ENCODE measurements at regions not wholly inside any gene's neighbourhood (a gene's known extent, or its start where the extent isn't known, plus 50 kb on each side); places are given as distances from the start of the nearest gene placed in this dataset.
"Not testable (repeated sequence)": the region's sequence is repeated elsewhere in the genome, so short reads cannot be mapped to it uniquely, and the experiment has no call there.

DNA sequence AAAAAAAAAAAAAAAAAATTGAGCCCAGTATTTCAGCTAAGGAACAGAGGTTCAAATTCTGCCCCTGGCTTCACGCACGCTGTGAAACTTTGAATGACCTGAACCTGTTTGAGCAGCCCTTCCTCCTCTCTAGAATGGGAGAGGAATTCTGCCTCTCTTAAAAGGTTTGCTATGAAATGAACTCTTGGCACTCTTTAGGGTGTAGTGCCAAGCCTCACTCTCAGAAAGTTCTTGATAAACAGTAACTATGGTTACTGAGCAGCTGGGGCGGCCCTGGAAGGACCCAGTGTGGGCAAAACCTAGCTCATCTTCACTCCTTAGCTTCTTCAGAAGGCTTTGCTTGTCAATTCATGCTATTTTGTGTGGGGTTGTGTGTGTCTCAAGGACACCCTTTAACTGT is 73.7 kb downstream of the GEMIN8 start:
- DNase-seq, result no peak

DNA sequence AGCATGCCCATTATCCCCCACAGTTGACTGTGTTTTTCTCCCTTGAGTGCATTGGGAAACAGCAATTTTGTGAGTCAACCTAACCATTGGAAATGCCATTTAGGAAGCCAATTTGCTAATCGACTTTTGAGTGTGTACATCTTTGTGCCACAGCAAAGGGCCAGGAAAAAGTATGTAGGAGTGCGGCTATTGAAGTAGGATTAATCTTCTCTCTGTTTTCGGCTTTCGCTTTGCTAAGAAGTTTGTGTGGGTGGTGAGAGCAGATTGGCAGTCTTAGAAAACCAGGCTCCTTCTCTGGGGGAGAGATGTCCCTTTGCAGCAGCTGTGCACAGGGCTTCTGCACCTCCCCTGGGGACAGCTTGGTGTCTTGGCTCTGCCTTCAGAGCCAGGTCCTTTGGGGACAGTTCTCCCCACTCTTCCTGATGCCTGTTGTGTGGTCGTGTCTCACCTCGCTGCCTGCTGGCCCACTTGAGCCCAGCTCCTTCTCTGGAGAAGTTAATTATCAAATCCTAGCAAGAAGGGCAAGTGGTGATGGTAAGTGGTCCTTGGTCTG is 74.5 kb downstream of the GEMIN8 start:
- DNase-seq, result no peak

DNA sequence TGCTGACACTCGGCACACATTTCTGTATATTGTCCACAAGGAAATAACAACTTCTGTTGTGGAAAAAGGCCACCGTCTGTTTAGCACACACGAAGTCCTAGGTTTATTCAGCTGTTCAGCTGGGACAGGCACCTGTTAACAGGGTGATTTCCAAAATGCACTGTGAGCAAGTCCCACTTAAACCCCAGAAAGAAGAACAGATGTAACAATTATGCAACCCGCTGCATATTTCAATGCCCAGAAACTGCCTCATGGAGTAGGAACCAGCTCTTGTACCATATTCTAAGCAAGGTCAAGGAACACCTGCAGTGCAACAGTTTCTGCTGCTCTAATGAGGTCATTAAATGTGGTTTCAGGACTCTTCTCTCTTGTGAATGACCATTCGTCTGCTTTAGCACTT is 77.1 kb downstream of the GEMIN8 start:
- DNase-seq, result no peak

DNA sequence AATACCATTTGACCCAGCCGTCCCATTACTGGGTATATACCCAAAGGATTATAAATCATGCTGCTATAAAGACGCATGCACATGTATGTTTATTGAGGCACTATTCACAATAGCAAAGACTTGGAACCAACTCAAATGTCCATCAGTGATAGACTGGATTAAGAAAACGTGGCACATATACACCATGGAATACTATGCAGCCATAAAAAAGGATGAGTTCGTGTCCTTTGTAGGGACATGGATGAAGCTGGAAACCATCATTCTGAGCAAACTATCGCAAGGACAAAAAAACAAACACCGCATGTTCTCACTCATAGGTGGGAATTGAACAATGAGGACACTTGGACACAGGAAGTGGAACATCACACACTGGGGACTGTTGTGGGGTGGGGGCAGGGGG is 83.5 kb downstream of the GEMIN8 start:
- DNase-seq, result not testable (repeated sequence)

DNA sequence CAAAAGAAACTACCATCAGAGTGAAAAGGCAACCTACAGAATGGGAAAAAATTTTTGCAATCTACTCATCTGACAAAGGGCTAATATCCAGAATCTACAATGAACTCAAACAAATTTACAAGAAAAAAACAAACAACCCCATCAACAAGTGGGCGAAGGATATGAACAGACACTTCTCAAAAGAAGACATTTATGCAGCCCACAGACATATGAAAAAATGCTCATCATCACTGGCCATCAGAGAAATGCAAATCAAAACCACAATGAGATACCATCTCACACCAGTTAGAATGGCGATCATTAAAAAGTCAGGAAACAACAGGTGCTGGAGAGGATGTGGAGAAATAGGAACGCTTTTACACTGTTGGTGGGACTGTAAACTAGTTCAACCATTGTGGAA is 83.9 kb downstream of the GEMIN8 start:
- DNase-seq, result not testable (repeated sequence)

DNA sequence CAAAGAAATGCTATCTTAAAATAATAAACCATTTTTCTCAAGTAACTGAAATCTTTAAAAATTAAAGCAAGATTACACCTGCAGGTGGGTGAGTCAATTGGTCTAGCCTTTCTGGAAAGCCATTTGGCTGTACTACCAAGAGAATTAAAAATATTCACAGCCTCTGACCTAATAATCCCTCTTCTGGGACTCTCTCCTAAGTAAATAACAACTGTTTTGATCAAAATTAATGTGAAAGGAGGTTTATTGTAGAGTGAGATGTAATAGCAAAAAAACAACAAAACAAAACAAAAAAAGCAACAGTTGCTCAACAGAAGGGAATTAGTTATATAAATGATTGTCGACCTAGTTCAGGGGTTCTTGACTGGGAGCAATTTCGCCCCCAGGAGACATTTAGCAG is 89.0 kb downstream of the GEMIN8 start:
- DNase-seq, result no peak

DNA sequence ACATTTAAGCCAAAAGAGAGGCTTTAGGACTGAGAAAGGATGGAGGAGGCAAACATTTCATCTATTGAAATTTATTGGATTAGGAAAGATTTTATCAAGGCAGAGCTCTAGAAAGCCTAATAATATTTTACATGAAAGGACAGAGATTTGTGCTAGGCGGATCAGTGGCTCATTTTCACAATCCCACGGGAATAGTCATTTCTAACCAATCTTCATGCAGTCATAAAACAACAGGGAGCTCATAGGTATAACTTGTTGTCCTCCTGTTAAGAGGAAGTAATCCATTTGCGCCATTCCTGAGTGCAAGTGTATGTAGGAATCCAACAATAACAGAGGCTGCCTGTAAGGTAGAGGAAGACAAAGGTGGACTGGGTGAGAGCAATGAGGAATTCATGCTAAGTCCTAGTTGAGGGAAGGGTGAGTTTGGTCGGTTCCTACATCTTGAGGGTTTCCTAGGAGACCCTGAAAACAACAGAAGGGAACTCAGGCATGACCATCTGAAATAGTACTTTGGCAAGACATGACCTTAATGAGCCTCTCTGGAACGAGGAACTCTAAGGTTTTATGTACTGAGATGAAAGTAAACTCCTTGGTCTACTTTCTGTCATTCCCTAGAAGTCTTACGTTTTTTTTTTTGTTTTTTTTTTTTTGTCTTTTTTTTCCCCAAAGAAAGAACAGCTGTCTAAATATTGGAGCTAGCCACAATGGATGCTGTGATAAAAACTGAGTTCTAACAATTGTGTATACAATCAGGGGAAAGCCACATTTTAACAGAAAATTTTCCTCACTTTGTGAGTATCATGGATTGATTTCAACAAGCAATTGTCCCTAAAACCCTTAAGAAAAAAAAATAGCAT is 89.7 kb downstream of the GEMIN8 start:
- DNase-seq, result no peak

DNA sequence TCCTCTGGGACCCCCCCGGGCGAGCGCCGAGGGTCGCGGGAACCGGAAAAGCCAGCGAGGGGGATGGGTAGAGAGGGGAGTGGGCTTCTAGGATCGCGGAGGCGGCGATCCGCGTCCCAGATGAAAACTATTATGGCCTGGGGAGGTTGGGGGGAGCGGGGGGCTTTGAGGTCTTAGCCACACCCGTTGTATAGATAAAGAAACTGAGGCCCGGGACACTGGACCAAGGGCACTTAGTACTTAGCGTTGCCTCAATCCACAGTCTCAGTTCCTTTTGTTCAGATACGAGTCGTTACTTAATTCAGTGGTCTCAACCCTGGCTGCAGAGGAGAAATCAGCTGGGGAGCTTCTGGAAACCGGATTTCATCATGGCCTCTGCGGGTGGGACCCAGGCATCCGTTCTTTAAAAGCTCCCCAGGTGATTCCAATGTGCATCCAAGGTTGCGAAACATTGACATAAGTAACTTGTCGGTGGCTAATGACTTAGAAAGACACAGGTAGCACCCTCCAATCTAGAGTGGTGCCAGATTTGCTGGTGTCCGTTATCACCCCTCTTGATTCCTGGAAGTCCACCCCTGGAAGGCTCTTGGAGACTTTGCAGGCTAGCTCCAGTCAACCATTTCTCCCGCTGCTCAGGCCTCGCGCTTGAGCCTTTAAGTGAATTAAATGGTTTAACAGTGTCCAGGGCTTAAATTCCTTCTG is 90.7 kb downstream of the GEMIN8 start:
- no peak for DNase-seq

DNA sequence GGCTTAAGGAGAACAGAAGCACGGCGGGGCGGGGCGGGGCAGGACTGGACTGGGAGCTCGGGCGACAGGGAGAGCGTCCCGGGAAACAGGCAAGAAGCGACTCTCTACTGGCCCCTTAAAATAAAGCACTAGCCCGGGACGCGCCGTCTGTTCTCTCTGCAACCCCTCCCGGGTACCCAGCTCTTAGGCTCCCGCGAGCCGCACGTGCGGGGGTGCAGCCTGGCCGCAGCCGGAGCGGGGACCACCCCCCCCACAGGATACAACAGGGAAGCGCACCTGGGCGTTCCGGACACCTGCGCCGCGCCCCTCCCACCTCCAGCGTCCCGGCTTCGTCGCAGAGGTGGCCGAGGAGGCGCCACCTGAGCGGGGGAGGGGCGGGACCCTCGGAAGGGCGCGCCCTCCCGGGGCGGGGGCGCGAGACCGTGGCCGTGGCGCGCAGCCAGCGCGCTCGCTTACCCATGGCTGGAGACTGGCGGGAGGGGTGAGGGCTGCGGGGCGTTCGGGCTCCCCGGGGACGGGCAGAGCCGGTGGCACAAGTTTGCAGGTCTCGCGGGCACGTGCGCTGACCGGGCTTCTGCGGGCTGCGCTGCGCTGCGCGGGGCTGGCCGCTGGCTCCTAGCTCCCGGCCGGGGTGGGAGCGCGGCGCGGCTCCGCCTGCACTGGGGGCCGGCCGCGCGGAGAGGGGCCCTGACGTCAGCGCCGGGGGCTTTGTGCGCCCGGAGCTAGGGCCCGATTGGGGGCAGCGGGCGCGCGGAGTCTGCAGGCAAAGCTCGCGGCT is 91.5 kb downstream of the GEMIN8 start:
- DNase-seq, result no peak

DNA sequence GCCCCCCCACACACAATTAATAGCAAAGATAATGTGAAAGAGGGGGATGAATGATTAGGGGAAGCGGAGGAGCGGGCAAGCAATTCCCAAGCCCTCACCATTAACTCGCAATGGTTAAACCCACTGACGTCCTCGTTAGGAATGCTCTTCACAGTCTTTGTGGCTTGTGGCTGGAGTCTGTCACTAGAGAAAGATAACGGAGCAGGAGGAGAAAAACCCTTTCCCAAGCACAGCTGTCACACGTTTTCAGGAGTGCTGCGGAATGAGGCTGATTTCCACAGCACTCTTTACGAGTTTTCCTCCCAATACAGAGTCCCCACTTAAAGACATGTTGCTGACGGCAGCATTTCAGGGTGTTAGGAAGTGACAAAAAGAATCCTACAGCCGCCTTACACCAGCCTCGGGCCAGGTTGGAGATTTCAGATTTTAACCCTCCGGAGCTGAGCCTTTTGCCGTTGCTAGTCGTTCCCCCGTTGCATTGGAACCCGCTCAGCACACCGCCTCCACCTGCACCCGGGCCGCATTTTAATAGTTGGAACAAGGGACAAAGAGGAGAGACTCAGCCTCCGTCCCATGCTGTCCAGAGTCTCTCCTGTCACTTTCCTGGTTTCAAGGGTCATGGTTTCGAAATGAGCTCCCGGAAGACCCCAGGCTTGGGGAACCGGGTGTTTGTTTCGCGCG is 92.2 kb downstream of the GEMIN8 start:
- no peak for DNase-seq

DNA sequence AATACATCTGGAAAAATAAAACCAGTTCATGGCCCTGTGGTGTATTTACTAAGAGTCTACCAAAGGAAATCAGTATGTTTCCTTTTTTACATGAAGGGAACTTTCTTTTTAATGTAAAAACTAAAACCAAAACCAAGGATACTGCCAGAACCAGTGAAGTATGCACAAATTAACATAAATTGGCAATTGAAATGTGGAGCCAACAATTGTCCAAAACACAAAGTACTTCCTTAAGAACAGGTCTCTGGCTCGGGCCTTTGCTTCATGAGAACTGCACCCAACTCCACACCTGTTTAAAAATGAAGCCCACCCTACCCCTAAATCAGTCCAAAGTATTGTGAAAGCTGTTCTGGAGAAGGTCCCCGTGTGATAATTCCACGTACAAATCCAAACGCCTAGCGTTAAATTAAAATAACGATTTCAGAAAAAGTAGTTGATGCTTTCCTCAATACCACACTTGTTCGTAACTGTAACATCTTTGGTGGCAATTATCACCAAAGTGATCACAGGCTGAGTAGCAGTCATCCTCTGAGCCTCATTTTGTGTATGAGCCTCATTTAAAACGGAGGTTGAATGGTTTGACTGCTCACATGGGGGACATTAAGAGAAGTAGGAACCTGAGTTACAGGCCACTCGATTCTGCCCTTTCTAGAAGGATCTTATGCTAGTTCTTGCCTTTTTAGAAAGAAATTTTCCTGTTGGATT is 93.0 kb downstream of the GEMIN8 start:
- DNase-seq, result no peak

DNA sequence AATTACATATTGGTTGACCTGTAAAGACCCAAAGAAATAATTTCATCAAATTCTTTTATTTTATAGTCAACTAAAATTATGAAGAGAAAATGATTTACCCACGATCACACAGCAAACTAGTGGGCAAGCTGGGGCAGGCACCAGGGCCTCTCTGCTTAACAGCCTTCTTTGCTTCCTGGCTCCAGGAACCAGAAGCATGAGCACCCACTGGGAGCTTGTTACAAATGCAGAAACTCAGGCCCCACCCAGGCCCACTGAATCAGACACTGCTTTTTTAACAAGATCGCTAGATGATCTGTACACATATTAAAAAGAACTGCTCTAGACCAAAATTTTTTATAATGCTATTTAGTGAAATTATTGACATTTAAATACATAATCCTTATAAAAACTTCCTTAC is 95.0 kb downstream of the GEMIN8 start:
- DNase-seq, result no peak

DNA sequence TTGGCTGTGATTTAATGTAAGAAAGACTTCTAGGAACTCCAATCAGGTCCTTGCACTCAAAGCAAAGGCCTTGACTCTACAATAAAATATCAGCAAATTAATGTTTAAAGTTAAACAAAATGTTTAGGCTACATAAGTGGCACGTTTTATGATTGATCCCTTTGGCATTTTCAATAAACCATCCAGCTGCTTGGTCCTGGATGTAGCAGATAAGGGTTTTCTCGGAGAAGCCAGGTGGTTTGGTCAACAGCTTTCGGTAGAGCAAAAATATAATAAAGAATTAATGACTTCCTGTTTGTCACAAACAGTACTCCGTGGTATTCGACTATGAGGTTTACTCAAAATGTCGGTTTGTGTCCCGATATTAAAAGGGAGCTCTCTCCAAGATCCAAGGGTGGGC is 95.8 kb downstream of the GEMIN8 start:
- no peak for DNase-seq

DNA sequence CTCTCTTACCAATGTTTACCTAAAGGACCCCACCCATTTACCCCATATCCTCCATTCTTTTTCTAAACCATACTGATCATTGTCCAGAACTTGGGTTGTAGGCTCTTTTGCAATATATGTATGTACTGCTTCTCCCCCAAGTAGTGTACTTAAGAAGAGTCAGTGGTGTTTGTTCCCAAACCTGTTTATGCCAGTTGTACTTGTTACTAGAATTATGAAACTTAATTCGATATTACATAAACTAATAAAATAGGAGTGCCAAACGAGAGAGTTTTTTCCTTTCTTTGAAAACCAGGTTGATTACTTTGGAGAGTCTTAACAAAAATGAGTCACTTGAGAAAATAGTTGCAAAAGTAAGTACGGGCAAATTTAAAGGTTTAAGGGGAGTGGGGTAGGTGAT is 96.3 kb downstream of the GEMIN8 start:
- no peak for DNase-seq

DNA sequence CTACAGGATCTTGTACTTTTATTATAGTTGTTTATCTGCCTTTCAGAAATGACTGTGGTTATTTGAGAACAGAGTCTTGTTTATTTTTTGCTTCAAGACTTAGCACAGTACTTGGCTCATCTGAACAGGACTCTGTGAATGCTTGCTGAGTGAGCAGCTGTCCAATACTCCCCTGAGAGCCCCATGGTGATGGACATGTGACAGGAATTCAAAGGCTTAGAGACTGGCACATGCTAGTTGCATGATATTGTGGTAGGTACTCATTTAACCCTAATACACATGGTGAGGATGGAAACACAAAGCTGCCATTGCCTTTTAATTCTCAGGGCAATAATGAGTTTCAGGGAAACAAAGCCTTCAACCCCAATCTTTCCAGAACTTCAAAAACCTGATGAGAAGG is 97.3 kb downstream of the GEMIN8 start:
- DNase-seq, result no peak

DNA sequence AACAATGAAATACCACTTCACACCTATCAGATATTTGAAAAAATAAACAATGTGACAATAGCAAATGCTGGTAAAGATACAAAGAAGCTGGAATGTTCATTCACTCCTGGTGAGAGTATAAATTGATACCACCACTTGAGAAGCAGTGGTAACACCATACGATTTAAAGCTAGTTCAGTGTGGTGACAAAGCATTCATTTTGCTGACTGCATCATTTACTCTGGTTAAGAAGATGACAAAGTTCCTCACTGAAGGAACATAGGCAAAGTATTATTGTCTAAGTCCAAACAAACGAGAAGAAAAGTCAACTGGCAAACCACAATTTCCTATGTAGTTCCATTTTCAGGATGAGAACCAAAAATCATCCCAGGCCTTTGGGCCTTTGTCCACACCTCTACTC is 102.5 kb downstream of the GEMIN8 start:
- DNase-seq, result no peak

DNA sequence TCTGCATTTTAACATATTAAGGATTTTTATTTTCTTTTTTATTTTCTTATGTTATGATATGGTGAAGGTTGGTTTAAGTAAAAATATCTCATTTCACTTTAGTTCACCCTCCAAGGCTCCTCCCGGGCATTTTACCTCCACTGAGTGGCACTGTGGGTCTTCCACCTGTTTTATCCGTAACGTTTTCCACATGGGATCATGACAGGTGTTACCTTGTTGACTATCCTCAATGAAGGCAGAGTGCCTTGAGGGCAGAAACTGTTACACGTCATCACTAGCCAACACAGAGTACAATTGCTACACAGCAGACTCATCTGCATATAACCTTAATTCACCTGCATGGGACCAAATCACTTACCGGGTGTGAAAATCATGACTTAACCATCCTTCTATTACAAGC is 105.8 kb downstream of the GEMIN8 start:
- DNase-seq, result no peak

DNA sequence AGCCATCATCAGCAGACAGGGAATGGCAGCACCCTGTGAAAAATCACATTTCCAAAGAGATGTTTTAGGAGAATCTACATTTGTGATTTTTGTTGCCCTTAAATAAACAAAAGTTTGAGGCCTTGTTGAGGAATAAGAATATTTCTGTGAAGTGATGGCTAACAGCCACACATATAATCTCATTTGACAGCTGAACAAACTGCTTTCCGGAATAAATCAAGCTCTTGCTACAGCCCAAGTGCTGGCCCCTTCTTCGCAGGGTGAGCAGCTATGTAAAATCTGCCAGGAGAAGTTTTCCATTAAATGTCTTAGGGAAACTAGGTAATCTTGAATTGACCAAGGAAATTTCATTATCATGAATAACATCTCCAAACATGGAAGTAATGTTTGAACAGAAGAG is 106.4 kb upstream of the GPM6B start:
- no peak for DNase-seq

DNA sequence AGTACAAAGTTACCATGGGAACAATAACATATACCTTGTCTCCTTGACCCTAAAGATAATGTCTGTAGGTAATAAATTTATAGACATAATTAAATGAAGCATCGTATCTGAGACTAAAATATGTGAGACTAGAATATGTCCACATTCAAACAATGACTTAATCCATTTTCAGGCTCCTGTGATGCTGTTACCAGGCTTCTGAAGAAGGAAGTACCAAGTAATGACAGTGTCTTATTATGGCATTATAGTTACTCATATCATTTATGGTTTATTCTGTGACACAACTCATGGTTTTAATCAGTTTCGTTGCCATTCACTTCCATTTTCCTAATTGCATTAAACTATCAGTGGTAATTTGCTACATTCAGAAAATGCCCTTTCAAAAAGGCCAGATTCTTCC is 100.6 kb upstream of the GPM6B start:
- DNase-seq, result no peak

DNA sequence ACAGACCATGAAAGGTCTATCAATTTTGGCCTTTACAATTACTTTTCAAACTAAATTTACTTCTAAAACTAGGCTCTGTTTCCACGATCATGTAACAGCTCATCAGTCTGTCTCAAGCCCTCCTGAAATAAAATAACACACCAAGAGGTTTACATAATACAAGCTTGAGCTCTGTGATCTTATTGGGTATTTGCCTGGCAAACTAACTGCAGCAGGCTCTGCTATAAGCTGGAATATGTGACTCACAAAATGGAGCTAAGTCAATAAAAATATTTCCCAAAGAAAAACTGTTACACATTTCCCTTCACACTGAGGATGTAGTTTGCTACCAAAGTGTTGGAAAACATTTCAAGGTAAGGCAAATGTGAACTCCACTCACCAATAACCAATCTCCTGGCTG is 94.7 kb upstream of the GPM6B start:
- no peak for DNase-seq

DNA sequence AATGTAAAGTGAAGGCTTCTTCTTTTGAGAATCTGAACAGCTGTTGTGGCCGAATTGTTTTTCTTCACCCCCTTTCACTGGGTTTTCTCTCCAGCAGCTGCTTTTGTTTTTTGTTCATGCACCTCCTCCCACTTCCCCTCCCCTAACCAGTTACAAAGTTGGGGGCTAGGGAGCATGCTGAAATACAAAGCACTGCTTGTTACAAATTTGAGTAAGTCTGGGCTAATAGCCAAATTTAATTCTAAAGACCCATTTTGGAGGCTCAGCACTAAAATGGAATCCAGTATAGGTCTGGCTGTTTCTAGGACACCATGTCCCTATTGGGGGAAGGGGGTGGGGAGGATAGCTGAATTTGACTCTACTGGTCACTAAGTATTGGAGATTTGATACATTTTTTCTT is 89.2 kb upstream of the GPM6B start:
- no peak for DNase-seq

DNA sequence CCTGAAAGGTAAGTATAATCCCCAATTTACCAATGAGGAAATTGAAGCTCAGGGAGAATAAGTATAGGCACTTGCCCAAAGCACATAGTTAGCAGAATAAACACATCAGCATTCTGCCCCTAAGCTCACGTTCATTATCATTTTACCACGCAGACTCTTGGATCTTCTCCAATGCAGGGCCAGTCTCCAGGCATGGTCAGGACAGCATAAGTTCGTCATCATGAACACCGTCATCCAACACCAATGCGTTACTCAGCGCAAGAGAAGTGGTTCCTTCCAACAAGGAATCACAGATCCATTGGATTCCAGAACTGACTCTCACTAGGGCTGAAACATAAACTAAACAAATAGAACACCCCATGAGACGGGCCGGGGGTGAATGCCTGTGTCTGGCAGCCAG is 86.5 kb upstream of the GPM6B start:
- no peak for DNase-seq
